Endothelial cell of umbilical vein (primary cell): ENCODE measurements at regions not wholly inside any gene's neighbourhood (a gene's known extent, or its start where the extent isn't known, plus 50 kb on each side); places are given as distances from the start of the nearest gene placed in this dataset.

ENCODE experiments used
- BruUV-seq: library from RNA; stranded (reverse); fragments of 400-500 nt; replicated peaks from 2 replicates; lab custom pipeline; 2021; lab: Mats Ljungman, UMichigan
- CTCF ChIA-PET: fragments of 300-600, 350-600 bp; sonication (Branson Sonifier 250); formaldehyde crosslinking; loops from one replicate; lab custom pipeline; 2021; ENCODE audit warnings: antibody characterized with exemption, inconsistent platforms; lab: Charles Lee
- POLR2A ChIA-PET: fragments of 300-600, 350-600 bp; sonication (Branson Sonifier 250); formaldehyde crosslinking; loops from one replicate; lab custom pipeline; 2021; ENCODE audit warnings: antibody characterized with exemption, inconsistent platforms; lab: Charles Lee
- DNase-seq: peaks from one replicate; pipeline ENCODE4 v3.0.0-alpha.2; 2011; ENCODE audit warnings: low read depth, low spot score
- FAIRE-seq: peaks from 2 replicates; lab custom pipeline; 2011; peaks lifted over from hg19 to GRCh38; lab: Jason Lieb, UNC
- H2AFZ ChIP-seq: 2 replicates; pipeline ENCODE4 v1.6.0; 2012; ENCODE audit warnings: low read depth, low read length, control low read depth, inconsistent platforms
- H3K27ac ChIP-seq: 2 replicates; pipeline ENCODE4 v1.5.1; 2011; ENCODE audit warnings: low read depth, mild to moderate bottlenecking, control low read depth, low read length, moderate library complexity; ENCODE audit not compliant: insufficient read depth
- H3K27me3 ChIP-seq, 2 experiments: 2 replicates each; pipeline versions ENCODE4 v1.6.0 to v1.6.1; 2011; ENCODE audit warnings: low read length in 2 of 2, mixed read lengths in 1 of 2; ENCODE audit not compliant: control insufficient read depth in 2 of 2, insufficient read depth in 2 of 2
- H3K36me3 ChIP-seq, 2 experiments: 2 replicates in 1 of 2; 3 replicates in 1 of 2; pipeline ENCODE4 v1.5.1; 2011; ENCODE audit warnings: low read length in 2 of 2, mild to moderate bottlenecking in 1 of 2, moderate library complexity in 1 of 2; ENCODE audit not compliant: control insufficient read depth in 2 of 2, insufficient read depth in 2 of 2; ENCODE audit errors: extremely low read depth in 1 of 2
- H3K4me1 ChIP-seq: 3 replicates; pipeline ENCODE4 v1.5.1; 2011; ENCODE audit warnings: mild to moderate bottlenecking, low read length; ENCODE audit not compliant: control insufficient read depth, insufficient read depth; ENCODE audit errors: extremely low read depth
- H3K4me2 ChIP-seq: 2 replicates; pipeline ENCODE4 v1.6.1; 2011; ENCODE audit warnings: low read length, control low read depth, mixed read lengths; ENCODE audit not compliant: insufficient read depth
- H3K4me3 ChIP-seq, 3 experiments: fragments of 200-600 bp in 1 of 3; sonication (generic), shearing (Covaris generic) in 1 of 3; replicated peaks in 1 of 3; 2 replicates each; pipeline ENCODE4 v1.5.1; 2011 to 2016; ENCODE audit warnings: control low read depth in 3 of 3, low read length in 3 of 3, mild to moderate bottlenecking in 2 of 3, inconsistent platforms in 1 of 3, low read depth in 1 of 3, moderate library complexity in 1 of 3; ENCODE audit not compliant: insufficient read depth in 1 of 3
- H3K79me2 ChIP-seq: 2 replicates; pipeline ENCODE4 v1.6.0; 2012; ENCODE audit warnings: low read length, inconsistent platforms; ENCODE audit not compliant: control insufficient read depth, insufficient read depth
- H3K9ac ChIP-seq: replicated peaks from 2 replicates; pipeline ENCODE3; 2011; ENCODE audit warnings: low read length, control low read depth; ENCODE audit not compliant: insufficient read depth; ENCODE audit errors: extremely low read depth
- H3K9me1 ChIP-seq: replicated peaks from 3 replicates; pipeline ENCODE4 v1.6.0; 2011; ENCODE audit warnings: mild to moderate bottlenecking, low read length; ENCODE audit not compliant: control insufficient read depth, insufficient read depth; ENCODE audit errors: extremely low read depth
- H3K9me3 ChIP-seq: replicated peaks from 2 replicates; pipeline ENCODE4 v1.5.1; 2012; ENCODE audit warnings: low read length, inconsistent platforms; ENCODE audit not compliant: control insufficient read depth, insufficient read depth
- H4K20me1 ChIP-seq: replicated peaks from 2 replicates; pipeline ENCODE3; 2011; ENCODE audit warnings: mild to moderate bottlenecking, low read length; ENCODE audit not compliant: control insufficient read depth, insufficient read depth; ENCODE audit errors: extremely low read depth
- EZH2 ChIP-seq: IDR thresholded peaks from 2 replicates; pipeline ENCODE4 v1.6.1; 2012; ENCODE audit warnings: borderline replicate concordance, low read depth, mild to moderate bottlenecking, moderate library complexity, low read length, inconsistent platforms; ENCODE audit not compliant: severe bottlenecking
- FOS ChIP-seq: IDR thresholded peaks from 2 replicates; pipeline ENCODE4 v1.6.1; 2011; ENCODE audit warnings: mild to moderate bottlenecking, low read length, moderate library complexity, borderline replicate concordance; ENCODE audit not compliant: insufficient read depth
- GATA2 ChIP-seq: IDR thresholded peaks from 2 replicates; pipeline ENCODE4 v1.7.0; 2011; ENCODE audit warnings: low read depth, mild to moderate bottlenecking, moderate library complexity, mixed read lengths, low read length; ENCODE audit not compliant: insufficient read length, insufficient read depth
- JUN ChIP-seq: IDR thresholded peaks from 2 replicates; pipeline ENCODE4 v1.6.1; 2011; ENCODE audit warnings: borderline replicate concordance, low read depth; ENCODE audit not compliant: insufficient read length, insufficient read depth
- MYC ChIP-seq: IDR thresholded peaks from one replicate; pipeline ENCODE4 v1.6.1; 2011; ENCODE audit warnings: mild to moderate bottlenecking, low read depth, low read length
- POLR2A ChIP-seq: IDR thresholded peaks from 2 replicates; pipeline ENCODE4 v1.6.1; 2012; ENCODE audit warnings: low read depth, mild to moderate bottlenecking, control low read depth, low read length
- POLR2AphosphoS5 ChIP-seq: IDR thresholded peaks from 2 replicates; pipeline ENCODE4 v1.6.1; 2012; ENCODE audit warnings: low read depth, mild to moderate bottlenecking, control low read depth, low read length, moderate library complexity; ENCODE audit not compliant: insufficient read depth
- dilution Hi-C: fragments of 300-500 bp; cut with MboI; formaldehyde crosslinking; loops from one replicate; pipeline ENCODE4 v1.15.0; 2019; ENCODE audit warnings: low sequenced_read_pairs; ENCODE audit not compliant: extremely low pct_ligation_motif_present
- intact Hi-C: fragments of 100-400 bp; cut with micrococcal nuclease; formaldehyde crosslinking; loops from one replicate; pipeline ENCODE4 v1.10.0; 2022
- TF ChIP-seq, protein P1 (sequence below): IDR thresholded peaks from 2 replicates; pipeline ENCODE4 v1.6.1; 2011; ENCODE audit not compliant: insufficient read depth, insufficient read length
- TF ChIP-seq, protein P2 (sequence below), 2 donors: IDR thresholded peaks; 1 replicate in 1 of 2; 2 replicates in 1 of 2; pipeline ENCODE4 v1.5.1; 2011; ENCODE audit warnings: low read length in 2 of 2, mild to moderate bottlenecking in 2 of 2, moderate library complexity in 2 of 2, control low read depth in 1 of 2, inconsistent platforms in 1 of 2, low read depth in 1 of 2; ENCODE audit not compliant: insufficient read depth in 1 of 2; ENCODE audit errors: extremely low read depth in 1 of 2

- DNase-seq (peak; percentile 43), FAIRE-seq (peak; percentile 37)
- CTCF ChIA-PET, result interaction anchor here (1.2 to 1.8 kb wide), 3 partner anchors 10 to 111 kb away, joined by 3 to 5 read pairs (median 4); no protein-coding TSS in a partner anchor
- H3K9ac ChIP-seq, result no peak overlapping the region
- no peak overlapping the region for H3K4me2 ChIP-seq
- peak; percentile 66 for TF ChIP-seq FOS
- TF ChIP-seq GATA2, result no peak
- H3K79me2 ChIP-seq, result no peaks in the 10 kb centered on the region
- H4K20me1 ChIP-seq, result no peaks in the 10 kb centered on the region
- H3K27ac ChIP-seq, result no peak overlapping the region
- BruUV-seq, result no TSS peak
- dilution Hi-C loops (no loop called here), intact Hi-C loops (no loop called here)
- H3K9me3 ChIP-seq, result no peaks in the 10 kb centered on the region
- H3K4me1 ChIP-seq, result no peaks in the 10 kb centered on the region
- no peak overlapping the region for H3K4me3 ChIP-seq
- peaks cover 0 to 6% of the 10 kb centered on the region in 2 experiments for H3K27me3 ChIP-seq
- H3K36me3 ChIP-seq, result no peaks in the 10 kb centered on the region
- POLR2A ChIA-PET, result no interaction called here
- no peaks in the 10 kb centered on the region for H3K9me1 ChIP-seq
- H2AFZ ChIP-seq, result no peak overlapping the region
Observed at GRCh38 chr1:78370356-78370755, 120.4 kb upstream of the PTGFR start.

DNA sequence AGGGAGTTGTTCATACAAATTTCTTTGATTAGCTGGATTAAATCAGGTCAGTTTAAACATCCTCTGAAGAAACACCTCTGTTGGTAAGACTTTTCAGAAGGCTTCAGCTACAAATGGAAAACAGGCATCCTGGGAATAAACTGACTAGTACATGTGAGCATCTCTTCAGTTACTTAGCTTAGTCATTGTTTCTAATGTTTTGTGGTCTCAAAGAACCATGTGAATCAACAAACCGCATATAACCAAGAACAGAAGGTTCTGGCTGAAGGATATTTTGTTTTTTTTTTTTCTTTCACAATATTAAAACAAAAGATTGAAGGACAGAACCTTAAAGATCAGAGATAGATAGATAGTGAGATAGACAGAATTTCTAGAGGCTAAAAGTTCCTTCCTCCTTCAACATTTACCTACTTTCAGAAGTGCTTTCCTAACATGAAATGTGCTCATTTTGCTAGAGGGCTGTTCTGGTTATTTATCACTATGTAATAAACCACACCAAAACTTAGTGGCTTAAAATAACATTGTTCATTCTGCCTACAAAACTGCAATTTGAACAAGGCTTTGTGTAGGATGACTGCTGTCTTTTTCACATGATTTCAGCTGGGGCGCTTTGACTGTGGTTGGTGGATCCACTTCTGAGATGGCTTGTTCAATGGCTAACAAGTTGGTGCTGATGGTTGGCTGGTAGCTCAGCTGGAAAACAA is 119.8 kb upstream of the PTGFR start:
- H3K9me3 ChIP-seq, result no peaks in the 10 kb centered on the region
- intact Hi-C loops, result no loop called here
- DNase-seq (no peak), FAIRE-seq (no peak)
- H3K9me1 ChIP-seq, result no peaks in the 10 kb centered on the region
- H3K4me3 ChIP-seq, result no peak overlapping the region
- dilution Hi-C loops, result no loop called here
- no TSS peak for BruUV-seq
- H3K36me3 ChIP-seq, result no peaks in the 10 kb centered on the region
- ChIA-PET CTCF (interaction anchor here (1.0 to 1.8 kb wide), 4 partner anchors 11 to 112 kb away, joined by 3 to 5 read pairs (median 4); no protein-coding TSS in a partner anchor), POLR2A (no interaction called here)
- no peak overlapping the region for H3K4me2 ChIP-seq
- peaks cover 0 to 7% of the 10 kb centered on the region in 2 experiments for H3K27me3 ChIP-seq
- H2AFZ ChIP-seq, result no peak overlapping the region
- no peaks in the 10 kb centered on the region for H3K4me1 ChIP-seq
- H3K9ac ChIP-seq, result no peak overlapping the region
- H3K27ac ChIP-seq, result no peak overlapping the region
- TF ChIP-seq FOS, result no peak
- no peak for TF ChIP-seq POLR2AphosphoS5
- TF ChIP-seq POLR2A, result no peak
- no peak for TF ChIP-seq EZH2
- TF ChIP-seq, protein P1, sequence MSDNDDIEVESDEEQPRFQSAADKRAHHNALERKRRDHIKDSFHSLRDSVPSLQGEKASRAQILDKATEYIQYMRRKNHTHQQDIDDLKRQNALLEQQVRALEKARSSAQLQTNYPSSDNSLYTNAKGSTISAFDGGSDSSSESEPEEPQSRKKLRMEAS, result no peak
- TF ChIP-seq, protein P2, sequence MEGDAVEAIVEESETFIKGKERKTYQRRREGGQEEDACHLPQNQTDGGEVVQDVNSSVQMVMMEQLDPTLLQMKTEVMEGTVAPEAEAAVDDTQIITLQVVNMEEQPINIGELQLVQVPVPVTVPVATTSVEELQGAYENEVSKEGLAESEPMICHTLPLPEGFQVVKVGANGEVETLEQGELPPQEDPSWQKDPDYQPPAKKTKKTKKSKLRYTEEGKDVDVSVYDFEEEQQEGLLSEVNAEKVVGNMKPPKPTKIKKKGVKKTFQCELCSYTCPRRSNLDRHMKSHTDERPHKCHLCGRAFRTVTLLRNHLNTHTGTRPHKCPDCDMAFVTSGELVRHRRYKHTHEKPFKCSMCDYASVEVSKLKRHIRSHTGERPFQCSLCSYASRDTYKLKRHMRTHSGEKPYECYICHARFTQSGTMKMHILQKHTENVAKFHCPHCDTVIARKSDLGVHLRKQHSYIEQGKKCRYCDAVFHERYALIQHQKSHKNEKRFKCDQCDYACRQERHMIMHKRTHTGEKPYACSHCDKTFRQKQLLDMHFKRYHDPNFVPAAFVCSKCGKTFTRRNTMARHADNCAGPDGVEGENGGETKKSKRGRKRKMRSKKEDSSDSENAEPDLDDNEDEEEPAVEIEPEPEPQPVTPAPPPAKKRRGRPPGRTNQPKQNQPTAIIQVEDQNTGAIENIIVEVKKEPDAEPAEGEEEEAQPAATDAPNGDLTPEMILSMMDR (IDR thresholded peaks at IDR 0.05; ENCODE audit: extremely low read depth in 1 of 2, insufficient read depth in 1 of 2, low read depth in 1 of 2, low read length in 2 of 2), result no peak
- TF ChIP-seq JUN, result no peak
- TF ChIP-seq MYC, result no peak
- no peak for TF ChIP-seq GATA2
- H4K20me1 ChIP-seq, result no peaks in the 10 kb centered on the region
- no peaks in the 10 kb centered on the region for H3K79me2 ChIP-seq
